GM20431 (cell line): ENCODE measurements at regions not wholly inside any gene's neighbourhood (a gene's known extent, or its start where the extent isn't known, plus 50 kb on each side); places are given as distances from the start of the nearest gene placed in this dataset.

ENCODE experiments used
- in situ Hi-C: fragments of 300-500 bp; cut with MseI, MboI; formaldehyde crosslinking; loops from one replicate; pipeline ENCODE4 v1.15.0; 2020; ENCODE audit warnings: low sequenced_read_pairs; ENCODE audit not compliant: unreplicated experiment

DNA sequence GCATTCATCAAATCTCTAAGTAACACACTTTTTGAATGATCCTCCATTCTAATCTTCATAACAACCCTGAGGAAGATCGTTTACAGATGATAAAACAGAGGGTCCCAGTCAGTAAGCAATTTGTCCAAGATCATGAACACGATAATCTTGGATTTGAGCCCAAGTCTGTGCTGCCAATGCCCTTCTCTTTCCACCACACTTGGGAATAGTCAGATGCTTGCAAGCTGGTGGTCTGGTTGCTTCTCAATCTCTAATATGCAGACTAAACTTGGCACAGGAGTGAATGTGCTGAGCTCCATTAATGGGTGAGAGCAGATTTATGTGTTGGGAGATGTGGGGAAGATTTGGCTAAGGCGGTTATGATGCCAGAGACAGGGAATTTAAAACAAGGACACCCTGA lies 430.6 kb upstream of the DAB1 start:
- in situ Hi-C loops: no loop called here

DNA sequence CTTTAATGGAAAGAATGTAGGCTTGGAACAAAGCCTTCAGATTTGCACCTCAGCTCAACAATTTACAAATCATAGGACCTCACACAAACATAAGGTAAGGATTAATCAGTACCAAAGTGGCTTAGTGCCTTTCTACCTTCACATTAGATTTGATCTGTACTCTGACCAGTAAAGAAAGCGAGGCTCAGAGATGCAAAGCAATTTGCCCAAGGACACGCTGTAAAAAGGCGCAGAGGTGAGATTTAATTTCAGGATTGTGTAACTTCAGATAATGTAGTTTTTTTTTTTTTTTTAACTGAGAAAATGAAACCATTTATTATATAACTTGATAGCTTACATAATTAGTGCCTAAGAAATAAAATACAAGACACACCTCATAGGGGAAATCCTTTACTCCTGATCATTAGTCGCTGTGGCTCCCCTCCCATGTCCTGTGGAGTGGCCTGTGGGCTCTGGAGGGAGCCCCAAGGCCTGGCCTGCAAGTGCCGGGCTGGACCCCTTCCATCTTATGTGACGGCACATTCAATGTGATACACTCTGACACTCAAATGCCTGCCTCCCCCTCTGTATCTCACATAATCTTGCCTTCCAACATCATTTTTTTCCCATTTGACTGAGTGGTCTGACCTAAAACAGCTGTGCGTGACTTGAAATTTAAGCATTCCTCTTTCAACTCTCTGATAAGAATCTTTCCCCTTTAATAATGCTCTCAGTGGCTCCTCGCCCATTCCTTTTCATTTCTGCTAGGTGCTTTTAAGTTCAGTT lies 426.5 kb upstream of the DAB1 start:
- in situ Hi-C loops: no loop called here

DNA sequence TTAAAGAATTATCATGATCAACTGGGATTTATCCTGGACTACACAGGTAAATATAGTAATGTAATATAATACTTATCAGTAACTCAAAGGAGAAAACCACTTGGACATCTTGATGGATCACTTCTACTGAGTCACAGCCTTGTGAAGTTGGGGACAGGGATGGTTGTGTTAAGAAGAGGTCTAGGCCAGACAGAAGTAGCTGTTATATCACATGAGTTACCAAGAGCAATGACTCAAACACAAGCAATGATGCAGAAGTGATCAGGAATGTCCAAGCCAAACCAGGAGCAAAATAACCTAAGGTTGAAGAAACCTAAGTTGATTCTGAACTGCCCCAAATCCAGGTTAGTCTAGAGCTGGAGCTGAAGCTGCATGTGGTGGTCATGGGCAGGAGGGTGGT lies 424.5 kb upstream of the DAB1 start:
- in situ Hi-C loops: no loop called here

DNA sequence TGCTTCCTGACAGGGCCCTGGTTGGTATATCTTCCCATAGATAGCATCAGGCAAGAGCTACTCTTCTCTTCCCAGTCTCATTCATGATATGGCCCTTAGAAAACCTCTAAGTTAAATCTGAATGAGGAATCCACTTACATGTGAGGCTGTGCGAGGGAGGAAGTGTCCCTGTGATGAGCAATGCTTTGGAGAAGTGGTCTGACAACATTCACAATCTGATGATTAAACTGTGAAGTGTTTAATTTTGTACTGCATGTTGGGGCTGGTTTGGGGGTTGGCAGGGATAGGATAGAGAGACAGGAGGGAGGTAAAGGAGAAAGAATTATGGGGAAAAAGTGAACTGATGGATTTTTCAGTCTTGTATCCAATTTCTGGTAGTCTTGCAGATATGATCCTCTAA lies 421.2 kb upstream of the DAB1 start:
- in situ Hi-C loops: no loop called here

DNA sequence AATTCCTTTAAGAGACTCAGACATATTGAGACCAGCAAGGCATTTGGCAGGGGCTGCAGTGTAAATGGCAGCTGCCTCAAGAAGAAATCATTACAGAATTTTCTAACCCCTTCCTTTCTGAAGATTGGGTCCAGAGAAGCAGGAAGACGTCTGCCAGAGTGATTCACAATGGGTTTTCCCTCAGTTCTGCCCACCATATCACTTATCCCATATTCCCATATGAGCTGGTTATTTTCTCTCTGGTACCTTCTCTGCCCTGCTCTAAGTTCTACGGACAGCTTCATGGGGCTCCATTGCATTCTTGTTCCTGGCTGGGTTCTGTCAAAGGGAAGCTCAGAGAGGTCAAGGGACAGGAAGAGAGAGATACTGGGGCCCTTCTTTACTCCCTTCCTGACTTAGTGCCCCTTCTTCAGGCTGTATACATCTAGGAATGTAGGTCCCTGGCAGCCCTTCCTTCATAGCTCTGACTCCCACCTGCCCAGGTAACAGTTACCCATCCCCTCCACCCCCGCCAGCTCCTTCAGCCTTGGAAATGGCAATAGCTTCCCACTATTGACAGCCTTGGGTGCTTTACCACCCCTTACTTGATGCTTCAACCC lies 420.6 kb upstream of the DAB1 start:
- in situ Hi-C loops: no loop called here

DNA sequence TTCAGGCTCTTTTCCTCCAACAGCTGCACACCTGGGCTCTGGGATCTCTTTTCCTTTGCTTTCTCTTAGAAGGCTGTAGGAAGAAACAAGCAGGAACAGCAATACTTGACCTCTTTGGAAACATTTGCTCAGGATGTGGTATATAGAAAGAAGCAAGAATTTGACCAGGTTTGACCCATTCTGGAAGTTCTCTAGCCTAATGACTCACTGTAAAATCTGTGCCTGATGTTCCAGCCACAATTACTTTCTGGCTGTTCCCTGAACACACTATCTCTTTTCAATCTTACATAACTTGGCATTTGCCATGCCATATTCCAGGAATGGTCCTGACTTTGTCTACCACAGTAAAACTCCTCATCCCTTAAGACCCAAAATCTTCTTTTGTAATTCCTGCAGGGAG lies 419.9 kb upstream of the DAB1 start:
- in situ Hi-C loops: no loop called here

DNA sequence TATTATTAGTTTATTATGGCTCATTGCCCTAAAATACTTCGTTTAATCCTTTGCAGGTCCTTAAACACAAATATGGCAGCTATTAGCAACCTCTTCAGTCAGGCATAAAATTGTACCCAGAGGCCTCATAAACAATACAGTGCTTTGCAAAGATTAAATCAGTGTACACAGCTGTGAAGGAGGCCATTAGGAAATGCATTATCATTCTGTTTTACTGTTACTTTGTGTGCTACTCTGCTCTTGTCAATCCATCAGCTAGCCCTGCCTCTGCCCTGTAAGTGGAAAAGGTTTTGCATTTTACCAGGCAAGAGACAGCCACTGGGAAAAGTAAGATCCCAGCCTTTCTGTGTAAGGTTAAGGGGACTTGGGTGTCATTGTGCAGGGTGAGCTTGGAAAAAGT lies 415.7 kb upstream of the DAB1 start:
- in situ Hi-C loops: no loop called here

DNA sequence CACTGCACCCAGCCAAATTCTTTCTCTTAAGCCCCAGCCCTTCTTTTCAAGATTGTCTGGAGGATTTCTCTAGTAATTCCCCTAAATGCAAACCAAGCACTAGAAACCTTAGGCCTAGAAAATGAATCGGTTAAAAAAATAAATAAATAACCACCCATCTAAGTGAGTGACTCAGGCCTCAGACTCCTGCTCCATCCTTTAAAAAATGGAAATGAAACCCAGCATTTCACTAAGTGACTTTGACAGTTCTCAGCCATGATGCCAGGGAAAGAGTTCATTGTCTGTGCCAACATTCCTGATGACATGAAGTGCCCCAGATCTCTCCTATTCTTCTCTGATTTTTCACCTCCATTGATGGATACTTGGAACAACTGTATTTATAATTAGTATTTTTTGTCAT lies 415.2 kb upstream of the DAB1 start:
- in situ Hi-C loops: no loop called here

DNA sequence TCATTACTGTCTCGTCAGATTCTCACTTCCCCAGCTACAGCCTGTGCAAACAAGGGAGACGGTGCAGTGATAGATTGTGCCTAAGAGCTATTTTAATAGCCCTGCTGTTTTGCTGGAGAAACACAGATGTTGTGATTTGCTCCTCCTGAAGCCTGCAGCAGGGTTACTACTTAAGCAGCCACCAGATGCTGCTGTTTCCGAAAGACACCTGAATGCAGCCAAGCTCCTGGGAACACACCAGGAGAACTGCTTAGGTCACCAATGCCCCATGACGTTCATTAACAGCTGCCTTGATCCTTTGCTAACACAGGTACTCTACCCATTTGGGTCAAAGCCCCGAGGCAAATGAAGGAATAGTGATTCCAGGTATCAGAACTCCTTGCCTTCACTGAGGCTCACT lies 411.8 kb upstream of the DAB1 start:
- in situ Hi-C loops: no loop called here

DNA sequence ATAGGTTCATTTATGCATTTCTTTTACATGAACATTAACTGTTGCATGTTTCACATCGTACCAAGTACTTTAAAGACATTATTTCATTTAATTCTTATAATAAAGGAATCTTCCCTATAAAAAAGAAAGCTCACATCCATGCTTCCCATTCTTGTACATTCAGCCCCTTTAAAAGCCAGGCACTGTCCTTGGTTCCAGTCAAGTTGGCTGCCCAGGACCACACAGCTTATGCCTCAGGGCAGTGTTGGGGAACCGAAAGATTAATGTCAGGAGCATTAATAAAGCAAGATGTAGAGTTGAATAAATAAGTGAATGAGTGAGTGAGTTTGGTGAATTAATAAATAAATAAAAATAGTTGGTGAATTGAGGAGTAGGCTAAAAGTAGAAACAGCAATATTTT lies 409.4 kb upstream of the DAB1 start:
- in situ Hi-C loops: no loop called here

DNA sequence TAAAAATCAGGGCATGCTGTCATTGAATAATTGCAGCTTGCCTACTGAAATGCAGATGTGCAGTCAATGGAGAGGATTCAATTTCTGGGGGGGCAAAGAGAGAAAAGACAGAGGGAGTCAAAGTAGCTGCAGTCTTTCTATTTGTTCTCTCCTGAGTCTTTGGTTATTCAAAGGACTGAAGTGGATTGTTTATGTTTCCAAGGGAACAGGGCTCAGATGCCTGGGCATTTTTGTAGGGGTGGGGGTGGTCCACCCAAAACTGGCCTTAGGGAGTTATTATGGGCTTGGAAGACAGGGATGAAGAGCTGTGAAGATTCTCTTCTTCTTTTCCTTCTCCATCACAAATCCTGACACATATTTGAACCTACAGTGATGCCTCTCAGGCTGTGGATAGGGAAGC lies 408.8 kb upstream of the DAB1 start:
- in situ Hi-C loops: no loop called here

DNA sequence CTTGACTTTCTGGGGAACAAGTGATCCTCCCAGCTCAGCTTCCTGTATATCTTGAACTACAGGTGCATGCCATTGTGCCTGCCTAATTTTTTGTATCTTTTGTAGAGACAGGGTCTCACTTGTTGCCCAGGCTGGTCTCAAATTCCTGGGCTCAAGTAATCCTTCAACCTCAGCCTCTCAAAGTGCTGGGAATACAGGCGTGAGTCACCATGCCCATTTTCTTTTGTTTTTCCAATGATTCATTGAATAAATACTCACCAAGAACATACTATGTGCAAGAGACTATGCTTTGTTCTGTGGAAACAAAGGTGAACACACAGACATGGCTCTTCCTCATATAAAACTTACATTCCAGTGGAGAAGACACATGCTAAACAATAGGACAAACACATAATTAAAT lies 407.8 kb upstream of the DAB1 start:
- in situ Hi-C loops: no loop called here

DNA sequence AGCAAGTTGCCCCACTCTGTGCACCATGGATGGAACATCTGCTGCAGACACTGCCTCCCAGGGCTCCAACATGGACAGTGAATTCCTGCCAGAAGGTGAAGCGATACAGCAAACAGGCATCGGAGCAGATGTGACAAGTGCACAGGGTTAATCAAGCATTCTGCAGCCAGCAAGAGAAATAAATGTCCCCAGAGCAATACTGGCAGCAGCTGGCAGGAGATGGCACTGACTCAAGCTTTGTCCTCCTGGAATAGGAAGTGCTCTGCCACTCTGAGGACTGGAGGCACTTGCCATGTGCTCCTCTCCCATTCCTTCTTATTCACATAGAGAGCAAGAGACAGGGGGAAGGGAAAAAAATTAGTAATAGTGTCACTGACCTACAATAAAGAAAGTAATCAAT lies 402.7 kb upstream of the DAB1 start:
- in situ Hi-C loops: no loop called here

DNA sequence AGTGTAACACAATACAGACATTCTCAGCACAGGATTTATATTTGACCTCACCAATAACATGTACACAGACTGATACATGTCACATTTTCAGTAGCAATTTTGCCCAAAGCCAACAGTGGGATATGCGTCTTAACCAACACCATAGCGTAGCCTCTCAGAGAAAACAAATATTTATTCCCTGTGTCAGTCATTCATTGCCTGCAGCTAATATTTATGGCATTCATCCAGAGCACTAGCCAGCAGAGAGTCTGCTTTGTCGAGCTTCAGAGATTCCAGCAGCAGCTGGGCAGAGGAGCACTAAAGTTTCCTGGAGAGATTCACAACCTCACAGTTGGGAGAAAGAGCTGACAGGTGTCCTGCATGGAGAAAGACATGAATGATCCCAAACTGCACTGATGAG lies 400.7 kb upstream of the DAB1 start:
- in situ Hi-C loops: no loop called here

DNA sequence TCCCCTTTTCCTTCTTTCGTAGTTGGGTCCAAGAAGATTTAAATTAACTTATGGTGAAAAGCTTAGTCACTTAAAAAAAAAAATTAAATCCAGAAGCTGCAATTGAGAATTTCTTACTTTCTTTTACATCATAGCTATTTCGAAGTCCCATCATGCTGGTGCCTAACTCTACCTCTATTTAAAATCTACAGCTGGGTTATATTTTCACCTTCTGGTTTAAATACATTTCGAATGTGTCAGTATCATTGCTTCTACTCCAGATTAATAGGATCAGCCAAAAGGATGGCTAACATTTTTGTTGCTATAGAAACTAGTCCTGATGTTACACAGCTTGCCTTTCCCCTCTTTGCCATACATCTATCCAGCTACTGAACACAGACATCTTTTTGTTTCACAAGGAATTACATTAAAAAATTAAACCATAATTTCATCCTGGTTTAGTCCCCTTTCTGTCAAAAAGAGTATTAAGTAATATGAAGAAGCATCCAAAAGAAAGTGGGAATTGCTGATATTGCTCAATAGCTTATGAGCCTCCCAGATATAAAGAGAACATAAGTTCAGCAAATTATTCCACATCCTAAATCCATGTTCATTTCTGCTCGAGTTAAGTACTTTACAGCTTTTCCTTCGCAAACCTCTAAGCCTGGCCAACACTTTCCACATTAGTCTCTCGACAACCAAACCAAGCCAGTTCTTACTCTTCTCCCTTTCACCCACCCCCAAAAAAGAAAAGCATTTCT lies 396.7 kb upstream of the DAB1 start:
- in situ Hi-C loops: no loop called here

DNA sequence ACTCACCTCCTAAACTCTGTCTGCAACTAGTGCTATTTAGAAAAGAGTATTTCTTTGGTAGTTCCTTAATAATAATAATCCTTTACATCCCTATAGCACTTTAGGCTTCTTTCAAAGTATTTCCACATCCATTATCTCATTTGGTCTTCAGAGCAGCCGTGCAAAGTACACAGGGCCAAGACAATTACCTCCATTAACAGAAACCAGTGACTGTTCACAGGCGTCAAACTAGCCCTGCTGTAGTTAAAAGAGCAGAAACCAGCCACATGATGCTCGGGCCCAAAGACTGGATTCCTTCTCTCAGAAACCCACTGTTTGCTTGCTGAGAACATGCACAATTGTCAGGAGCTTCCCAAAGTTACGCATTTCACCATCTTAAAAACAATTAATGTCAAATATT lies 396.0 kb upstream of the DAB1 start:
- in situ Hi-C loops: no loop called here

DNA sequence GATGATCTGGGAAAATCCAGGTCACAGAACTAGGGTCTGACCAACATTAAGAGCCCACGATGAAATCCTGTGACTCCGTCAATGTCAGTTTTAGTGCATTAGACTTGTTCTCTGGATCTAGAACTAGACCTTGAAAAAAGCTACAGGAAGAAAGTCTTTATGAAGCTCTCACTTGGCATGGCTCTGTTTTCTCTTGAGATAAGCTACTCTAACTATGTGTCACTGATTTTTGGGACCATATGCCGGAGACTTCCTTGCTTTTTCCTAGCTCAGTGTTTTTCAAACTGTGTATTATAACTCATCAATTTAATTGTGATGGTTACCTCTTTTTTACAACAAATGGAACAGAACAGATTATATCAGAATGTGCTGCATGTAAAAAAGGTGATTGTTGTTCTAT lies 379.7 kb upstream of the DAB1 start:
- in situ Hi-C loops: no loop called here

DNA sequence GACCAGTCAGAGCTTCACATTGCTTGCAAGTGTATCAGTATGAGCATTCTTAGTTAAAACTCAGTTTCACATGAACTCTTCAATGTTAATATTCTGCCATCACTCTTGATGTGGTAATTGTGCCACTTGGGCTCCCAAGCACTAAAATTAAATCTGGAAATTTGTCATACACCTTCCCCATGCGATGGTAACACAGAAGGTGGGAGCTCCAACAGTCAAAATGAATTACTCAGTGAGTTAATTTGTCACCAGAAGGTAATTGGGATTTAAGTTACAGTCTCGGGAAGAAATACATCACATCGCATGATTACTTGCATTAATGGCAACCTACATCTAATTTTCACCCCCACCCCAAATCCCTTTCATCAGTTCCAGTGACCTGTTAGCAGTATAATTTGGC lies 376.5 kb upstream of the DAB1 start:
- in situ Hi-C loops: no loop called here

DNA sequence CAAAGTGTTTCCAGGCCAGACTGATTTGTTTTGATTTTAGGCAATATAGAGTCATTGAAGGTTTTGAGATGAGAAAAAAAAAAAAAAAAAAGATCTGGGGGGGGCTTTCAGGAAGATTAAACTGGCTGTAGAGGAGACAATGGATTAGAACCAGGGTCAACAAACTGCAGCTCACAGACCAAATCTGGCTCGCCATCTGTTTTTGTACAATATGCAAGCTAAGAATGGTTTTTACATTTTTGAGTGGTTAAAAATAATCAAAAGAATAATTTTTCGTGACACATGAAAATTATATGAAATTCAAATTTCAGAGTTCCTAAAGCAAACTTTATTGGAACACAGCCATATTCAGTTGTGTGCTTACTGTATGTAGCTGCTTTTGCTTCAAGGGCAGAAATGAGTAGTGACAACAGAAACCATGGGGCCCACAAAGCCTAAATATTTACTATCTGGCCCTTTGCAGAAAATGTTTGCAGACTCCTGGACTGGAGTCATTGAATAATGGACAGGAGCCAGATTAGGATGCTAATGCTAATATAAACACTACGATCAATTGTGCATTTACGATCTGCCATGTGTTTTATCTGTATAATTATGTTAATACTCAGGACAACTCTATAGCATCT lies 375.7 kb upstream of the DAB1 start:
- in situ Hi-C loops: no loop called here

DNA sequence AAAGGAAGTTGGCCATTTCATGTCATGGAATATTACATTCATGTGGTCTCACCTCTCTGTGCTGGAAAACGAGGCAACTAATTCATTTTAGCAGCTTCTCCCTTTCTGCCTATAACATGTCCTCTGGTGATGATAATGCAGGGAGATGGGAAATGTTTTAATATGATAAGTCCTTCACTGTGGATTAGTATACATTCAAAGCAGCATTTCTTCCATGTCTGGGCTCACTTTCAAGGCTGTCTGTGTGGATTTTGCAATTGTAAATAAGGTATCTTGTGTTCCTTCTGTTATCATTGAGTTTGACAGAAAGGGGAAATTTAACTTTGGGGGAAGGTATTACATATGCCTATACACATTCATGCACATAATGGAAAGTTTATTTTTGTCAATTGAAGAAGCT lies 374.7 kb upstream of the DAB1 start:
- in situ Hi-C loops: no loop called here

DNA sequence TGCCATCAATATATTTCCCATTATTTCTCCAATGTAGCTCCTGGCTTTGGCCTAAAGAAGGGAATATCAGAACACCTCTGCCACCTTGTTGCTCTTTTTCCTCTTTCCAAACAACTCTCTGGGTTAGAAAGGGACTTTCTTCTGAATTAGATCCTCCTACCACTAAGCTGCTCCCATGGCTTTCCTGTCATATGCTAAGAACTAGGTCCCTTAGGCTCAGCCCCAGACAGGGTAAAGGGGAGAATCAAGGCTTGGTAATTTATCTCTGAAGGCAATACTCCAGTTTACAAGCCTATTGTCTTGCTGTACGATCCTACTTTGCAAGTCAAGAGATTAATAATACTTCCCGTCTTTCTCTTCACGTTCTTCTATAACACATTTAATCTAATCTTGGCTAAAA lies 373.2 kb upstream of the DAB1 start:
- in situ Hi-C loops: no loop called here
